ENCODE measurements at regions not wholly inside any gene's neighbourhood (a gene's known extent, or its start where the extent isn't known, plus 50 kb on each side); places are given as distances from the start of the nearest gene placed in this dataset.

- intact Hi-C loops (cut with micrococcal nuclease): no loop called here
- WGBS (ENCODE audit: insufficient coverage): 80% methylated on average over 1 of the region's 5 CpGs
Measured at GRCh38 chr15:47959617-47960413, 161.0 kb upstream of the SLC24A5 start.

More at GRCh38 chr15:47959617-47960413, 161.0 kb upstream of the SLC24A5 start:
- Histone ChIP-seq H3K4me2 (replicated peaks; ENCODE audit: extremely low read depth, low read length, poor library complexity, severe bottlenecking) (no peak overlapping the region), H3K27me3 (ENCODE audit: control insufficient read depth in 2 of 2, insufficient read depth in 2 of 2, low read length in 2 of 2) (peaks cover 0 to 2% of the 10 kb centered on the region in 2 donors), H3K9ac (ENCODE audit: insufficient read depth, low read length, poor library complexity, severe bottlenecking) (no peak overlapping the region), H2AFZ (ENCODE audit: insufficient read depth, low read depth, low read length, poor library complexity, severe bottlenecking) (no peak overlapping the region), H4K20me1 (ENCODE audit: insufficient read depth, low read length) (no peaks in the 10 kb centered on the region), H3K36me3 (replicated peaks in 1 of 2; ENCODE audit: control insufficient read depth in 1 of 2, insufficient read depth in 2 of 2, low read length in 2 of 2) (no peaks in the 10 kb centered on the region), H3K4me3 (replicated peaks in 1 of 3; ENCODE audit: low read depth in 2 of 3, low read length in 3 of 3) (no peak overlapping the region), H3K9me3 (replicated peaks in 1 of 2; ENCODE audit: control insufficient read depth in 1 of 2, insufficient read depth in 1 of 2, low read length in 2 of 2) (no peaks in the 10 kb centered on the region), H3K79me2 (ENCODE audit: insufficient read depth, low read length) (no peaks in the 10 kb centered on the region), H3K4me1 (ENCODE audit: control insufficient read depth in 1 of 2, insufficient read depth in 2 of 2, low read length in 2 of 2) (peaks cover 46 to 50% of the 10 kb centered on the region in 2 donors), H3K27ac (ENCODE audit: low read depth in 1 of 2, low read length in 2 of 2) (no peak overlapping the region)
- peaks cover 42% of the 10 kb centered on the region for H3K4me1 Mint-ChIP-seq
- peaks cover 2 to 8% (median 6%) of the 10 kb centered on the region in 3 donors for H3K27me3 Mint-ChIP-seq (ENCODE audit: low read depth in 3 of 3)
- no peaks in the 10 kb centered on the region for H3K36me3 Mint-ChIP-seq
- peak overlapping the region in 1 of 2 donors; percentile 17 for H3K4me3 Mint-ChIP-seq
- no peak for TF ChIP-seq CTCF (IDR thresholded peaks at IDR 0.05)
- no peak overlapping the region for H3K27ac Mint-ChIP-seq
- peak in 1 of 3 donors; percentile 8 for DNase-seq
- H3K9me3 Mint-ChIP-seq: peaks cover 0 to 3% (median 1%) of the 10 kb centered on the region in 7 donors

Measured in CD14-positive monocyte (primary cell).